HEK293 (cell line): ENCODE measurements at regions not wholly inside any gene's neighbourhood (a gene's known extent, or its start where the extent isn't known, plus 50 kb on each side); places are given as distances from the start of the nearest gene placed in this dataset.
A peak's percentile ranks its signal among the peaks of the same experiment; 100 is the strongest.

ENCODE experiments used
- CTCF ChIA-PET: fragments of 350-600 bp; formaldehyde crosslinking; extraction: SDS; loops from one replicate; lab custom pipeline; 2021; ENCODE audit warnings: antibody characterized with exemption; lab: Yijun Ruan, JAX
- POLR2A ChIA-PET: fragments of 300-600 bp; formaldehyde crosslinking; extraction: SDS; loops from one replicate; lab custom pipeline; 2020; ENCODE audit warnings: antibody characterized with exemption, inconsistent platforms; lab: Yijun Ruan, JAX
- H3K27ac ChIP-seq: fragments of 200-500 bp; sonication (Bioruptor generic); 2 replicates; pipeline ENCODE4 v1.5.1; 2014; ENCODE audit warnings: low read depth, low read length, control low read depth, inconsistent platforms; ENCODE audit errors: extremely low read depth
- H3K36me3 ChIP-seq, 2 experiments: fragments of 200-500 bp in 1 of 2; sonication (Bioruptor generic) in 1 of 2; 1 replicate in 1 of 2; 2 replicates in 1 of 2; pipeline ENCODE4 v1.5.1; 2014 to 2017; ENCODE audit warnings: inconsistent platforms in 2 of 2, low read length in 2 of 2; ENCODE audit not compliant: control insufficient read depth in 2 of 2, insufficient read depth in 1 of 2
- H3K4me1 ChIP-seq: fragments of 200-500 bp; sonication (Bioruptor generic); 2 replicates; pipeline ENCODE4 v1.5.1; 2014; ENCODE audit warnings: mild to moderate bottlenecking, low read length, inconsistent platforms; ENCODE audit not compliant: control insufficient read depth, insufficient read depth
- H3K4me3 ChIP-seq: 2 replicates; pipeline ENCODE4 v1.5.1; 2011; ENCODE audit warnings: low read depth, mild to moderate bottlenecking, control low read depth, low read length, moderate library complexity
- H3K9me3 ChIP-seq: fragments of 200-500 bp; sonication (Bioruptor generic); 2 replicates; pipeline ENCODE4 v1.5.1; 2014; ENCODE audit warnings: low read depth, low read length, inconsistent platforms; ENCODE audit not compliant: control insufficient read depth, insufficient read depth
- GLIS2 ChIP-seq: fragments of 450-650 bp; formaldehyde crosslinking; IDR thresholded peaks from 2 replicates; pipeline ENCODE4 v1.5.1; 2016; ENCODE audit warnings: missing biosample characterization, missing genetic modification characterization
- HOXD13 ChIP-seq: sonication (generic); formaldehyde crosslinking; IDR thresholded peaks from 2 replicates; pipeline ENCODE4 v1.8.0; 2022; ENCODE audit warnings: missing genetic modification reagents, borderline replicate concordance
- KLF1 ChIP-seq: fragments of 450-650 bp; formaldehyde crosslinking; IDR thresholded peaks from 2 replicates; pipeline ENCODE4 v1.5.1; 2016; ENCODE audit warnings: missing biosample characterization, missing genetic modification characterization
- PRDM1 ChIP-seq: fragments of 450-650 bp; formaldehyde crosslinking; IDR thresholded peaks from 2 replicates; pipeline ENCODE4; 2016; ENCODE audit warnings: missing biosample characterization, missing genetic modification characterization
- SP7 ChIP-seq: fragments of 450-650 bp; formaldehyde crosslinking; IDR thresholded peaks from 2 replicates; pipeline ENCODE4 v1.5.1; 2016; ENCODE audit warnings: missing biosample characterization, missing genetic modification characterization
- ZFP37 ChIP-seq: fragments of 450-650 bp; formaldehyde crosslinking; IDR thresholded peaks from 2 replicates; pipeline ENCODE4 v1.5.1; 2016; ENCODE audit warnings: missing biosample characterization, missing genetic modification characterization
- ZNF133 ChIP-seq: fragments of 450-650 bp; formaldehyde crosslinking; IDR thresholded peaks from 2 replicates; pipeline ENCODE4 v1.5.1; 2016; ENCODE audit warnings: missing biosample characterization, missing genetic modification characterization
- ZNF146 ChIP-seq: fragments of 450-650 bp; formaldehyde crosslinking; IDR thresholded peaks from 2 replicates; pipeline ENCODE4 v1.5.1; 2016; ENCODE audit warnings: missing biosample characterization, missing genetic modification characterization
- ZNF341 ChIP-seq: fragments of 450-650 bp; formaldehyde crosslinking; IDR thresholded peaks from 2 replicates; pipeline ENCODE4; 2016; ENCODE audit warnings: low read depth, missing biosample characterization, missing genetic modification characterization
- ZNF354C ChIP-seq: fragments of 450-650 bp; formaldehyde crosslinking; IDR thresholded peaks from 2 replicates; pipeline ENCODE4 v1.5.1; 2016; ENCODE audit warnings: missing biosample characterization, missing genetic modification characterization, low read depth, borderline replicate concordance
- ZNF433 ChIP-seq: fragments of 450-650 bp; formaldehyde crosslinking; IDR thresholded peaks from 2 replicates; pipeline ENCODE4 v1.5.1; 2016; ENCODE audit warnings: missing biosample characterization, missing genetic modification characterization, low read depth
- ZNF555 ChIP-seq: fragments of 450-650 bp; formaldehyde crosslinking; conservative IDR thresholded peaks from 2 replicates; pipeline ENCODE4 v1.5.1; 2017; ENCODE audit warnings: missing biosample characterization, mild to moderate bottlenecking, missing genetic modification characterization, inconsistent platforms
- ZNF600 ChIP-seq: fragments of 450-650 bp; formaldehyde crosslinking; IDR thresholded peaks from 2 replicates; pipeline ENCODE4 v1.5.1; 2016; ENCODE audit warnings: missing biosample characterization, missing genetic modification characterization
- ZNF623 ChIP-seq: fragments of 450-650 bp; formaldehyde crosslinking; IDR thresholded peaks from 2 replicates; pipeline ENCODE4 v1.5.1; 2016; ENCODE audit warnings: missing biosample characterization, missing genetic modification characterization
- ZNF76 ChIP-seq: fragments of 450-650 bp; formaldehyde crosslinking; IDR thresholded peaks from 2 replicates; pipeline ENCODE4; 2016; ENCODE audit warnings: low read depth, missing biosample characterization, missing genetic modification characterization, borderline replicate concordance
- TF ChIP-seq, protein P1 (sequence below): fragments of 450-650 bp; formaldehyde crosslinking; IDR thresholded peaks from 2 replicates; pipeline ENCODE4 v1.5.1; 2017; ENCODE audit warnings: missing biosample characterization, missing genetic modification characterization
- TF ChIP-seq, protein P2 (sequence below): fragments of 450-650 bp; formaldehyde crosslinking; IDR thresholded peaks from 2 replicates; pipeline ENCODE4 v1.5.1; 2016; ENCODE audit warnings: missing biosample characterization, missing genetic modification characterization
- TF ChIP-seq, protein P3 (sequence below): IDR thresholded peaks from 2 replicates; pipeline ENCODE4 v1.6.1; 2011; ENCODE audit warnings: mild to moderate bottlenecking, low read depth, low read length, borderline replicate concordance
- TF ChIP-seq, protein P4 (sequence below): fragments of 450-650 bp; formaldehyde crosslinking; optimal IDR thresholded peaks from 2 replicates; pipeline ENCODE3; 2016; ENCODE audit warnings: missing biosample characterization, mild to moderate bottlenecking, missing genetic modification characterization
- TF ChIP-seq, protein P5 (sequence below): fragments of 450-650 bp; formaldehyde crosslinking; IDR thresholded peaks from 2 replicates; pipeline ENCODE4 v1.5.1; 2016; ENCODE audit warnings: missing biosample characterization, missing genetic modification characterization
- TF ChIP-seq, protein P6 (sequence below): fragments of 450-650 bp; formaldehyde crosslinking; IDR thresholded peaks from 2 replicates; pipeline ENCODE4 v1.5.1; 2016; ENCODE audit warnings: missing biosample characterization, missing genetic modification characterization

DNA sequence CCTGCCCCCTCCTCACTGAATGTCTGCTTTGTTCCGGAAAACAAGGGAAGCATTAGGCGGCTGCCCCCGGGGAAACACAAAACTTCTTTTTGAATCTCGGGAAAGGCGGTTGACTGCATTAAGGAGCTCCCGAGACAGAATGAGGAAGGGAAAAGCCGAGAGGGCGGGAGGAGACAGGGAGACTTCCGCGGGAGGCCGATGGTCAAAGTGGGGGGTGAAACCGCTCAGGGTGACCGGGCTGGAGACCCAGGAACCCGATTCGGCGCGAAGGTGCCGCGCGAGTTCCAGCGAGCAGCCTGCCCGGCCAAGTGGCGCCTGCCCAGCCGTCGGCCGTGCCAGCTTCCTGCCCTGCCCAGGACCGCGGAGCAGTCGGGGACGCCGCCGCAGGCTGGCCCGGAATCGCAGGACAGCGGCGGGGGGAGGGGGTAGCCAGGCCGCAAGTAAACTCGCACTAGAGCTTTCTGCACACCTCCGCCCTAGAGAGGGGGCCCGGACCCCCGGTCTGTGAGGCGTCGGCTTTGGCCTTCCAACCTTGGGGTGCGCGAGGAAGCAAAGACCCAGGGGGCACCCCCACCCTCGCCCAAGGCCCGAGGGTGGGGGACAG lies 55.1 kb upstream of the BCOR start:
- Histone ChIP-seq H3K27ac (peak overlapping the region; percentile 95), H3K36me3 (no peaks in the 10 kb centered on the region), H3K9me3 (no peaks in the 10 kb centered on the region), H3K4me1 (peaks cover 15% of the 10 kb centered on the region), H3K4me3 (no peak overlapping the region)
- ChIA-PET POLR2A (interaction anchor here (1.2 to 1.9 kb wide), 2 partner anchors 42 to 55 kb away, joined by 3 to 14 read pairs; partner anchors contain the start of gene BCOR), CTCF (interaction anchor here (0.5 to 1.2 kb wide), 4 partner anchors 16 to 378 kb away, joined by 3 to 4 read pairs (median 3); partner anchors contain the start of gene BCOR)
- TF ChIP-seq PRDM1 (tag by site-specific recombination) (no peak), ZNF600 (no peak), SP7 (no peak), ZNF354C (tag by site-specific recombination) (no peak), HOXD13 (CRISPR knock-in tag) (no peak), ZNF146 (tag by site-specific recombination) (no peak), ZNF623 (tag by site-specific recombination) (no peak), ZNF76 (no peak)
- TF ChIP-seq, protein P1, sequence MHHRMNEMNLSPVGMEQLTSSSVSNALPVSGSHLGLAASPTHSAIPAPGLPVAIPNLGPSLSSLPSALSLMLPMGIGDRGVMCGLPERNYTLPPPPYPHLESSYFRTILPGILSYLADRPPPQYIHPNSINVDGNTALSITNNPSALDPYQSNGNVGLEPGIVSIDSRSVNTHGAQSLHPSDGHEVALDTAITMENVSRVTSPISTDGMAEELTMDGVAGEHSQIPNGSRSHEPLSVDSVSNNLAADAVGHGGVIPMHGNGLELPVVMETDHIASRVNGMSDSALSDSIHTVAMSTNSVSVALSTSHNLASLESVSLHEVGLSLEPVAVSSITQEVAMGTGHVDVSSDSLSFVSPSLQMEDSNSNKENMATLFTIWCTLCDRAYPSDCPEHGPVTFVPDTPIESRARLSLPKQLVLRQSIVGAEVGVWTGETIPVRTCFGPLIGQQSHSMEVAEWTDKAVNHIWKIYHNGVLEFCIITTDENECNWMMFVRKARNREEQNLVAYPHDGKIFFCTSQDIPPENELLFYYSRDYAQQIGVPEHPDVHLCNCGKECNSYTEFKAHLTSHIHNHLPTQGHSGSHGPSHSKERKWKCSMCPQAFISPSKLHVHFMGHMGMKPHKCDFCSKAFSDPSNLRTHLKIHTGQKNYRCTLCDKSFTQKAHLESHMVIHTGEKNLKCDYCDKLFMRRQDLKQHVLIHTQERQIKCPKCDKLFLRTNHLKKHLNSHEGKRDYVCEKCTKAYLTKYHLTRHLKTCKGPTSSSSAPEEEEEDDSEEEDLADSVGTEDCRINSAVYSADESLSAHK (tag by site-specific recombination), result peak; percentile 75; the same call in 1 of the 2 replicates
- TF ChIP-seq, protein P2, sequence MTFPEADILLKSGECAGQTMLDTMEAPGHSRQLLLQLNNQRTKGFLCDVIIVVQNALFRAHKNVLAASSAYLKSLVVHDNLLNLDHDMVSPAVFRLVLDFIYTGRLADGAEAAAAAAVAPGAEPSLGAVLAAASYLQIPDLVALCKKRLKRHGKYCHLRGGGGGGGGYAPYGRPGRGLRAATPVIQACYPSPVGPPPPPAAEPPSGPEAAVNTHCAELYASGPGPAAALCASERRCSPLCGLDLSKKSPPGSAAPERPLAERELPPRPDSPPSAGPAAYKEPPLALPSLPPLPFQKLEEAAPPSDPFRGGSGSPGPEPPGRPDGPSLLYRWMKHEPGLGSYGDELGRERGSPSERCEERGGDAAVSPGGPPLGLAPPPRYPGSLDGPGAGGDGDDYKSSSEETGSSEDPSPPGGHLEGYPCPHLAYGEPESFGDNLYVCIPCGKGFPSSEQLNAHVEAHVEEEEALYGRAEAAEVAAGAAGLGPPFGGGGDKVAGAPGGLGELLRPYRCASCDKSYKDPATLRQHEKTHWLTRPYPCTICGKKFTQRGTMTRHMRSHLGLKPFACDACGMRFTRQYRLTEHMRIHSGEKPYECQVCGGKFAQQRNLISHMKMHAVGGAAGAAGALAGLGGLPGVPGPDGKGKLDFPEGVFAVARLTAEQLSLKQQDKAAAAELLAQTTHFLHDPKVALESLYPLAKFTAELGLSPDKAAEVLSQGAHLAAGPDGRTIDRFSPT, result 0 out of 2 replicates have a peak, but pooled peaks have one; percentile 20

DNA sequence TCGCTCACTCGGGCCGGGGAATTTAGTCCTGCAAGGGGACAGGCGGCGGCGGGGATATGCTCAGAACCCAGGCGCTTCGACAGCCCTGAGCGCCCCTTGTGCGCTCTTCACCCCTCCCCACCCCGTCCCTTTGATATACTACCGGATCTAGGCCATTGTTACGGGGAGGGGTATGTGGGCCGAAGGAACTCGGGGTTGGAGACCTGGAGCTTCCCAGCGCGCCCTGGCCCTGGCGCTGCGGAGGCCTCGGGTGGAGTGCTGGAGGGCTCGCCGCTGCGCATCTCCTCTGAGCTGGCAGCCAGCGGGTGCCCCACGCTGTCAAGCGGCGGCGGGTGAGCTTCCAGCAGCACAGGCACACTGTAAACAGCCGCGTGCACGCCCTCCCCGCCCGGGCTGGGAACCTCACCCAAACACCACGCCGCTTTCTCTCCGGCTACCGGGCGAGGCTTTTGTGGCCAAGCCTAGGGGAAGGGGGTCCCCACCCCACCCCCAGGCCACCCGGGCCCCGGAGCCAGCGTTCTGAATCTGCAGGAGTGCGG lies 54.5 kb upstream of the BCOR start:
- no peak overlapping the region for H3K4me3 ChIP-seq
- H3K36me3 ChIP-seq, result no peaks in the 10 kb centered on the region
- peak overlapping the region; percentile 95; the same call in 1 of the 2 replicates for H3K27ac ChIP-seq
- ChIA-PET CTCF (interaction anchor here (0.5 to 0.7 kb wide), 2 partner anchors 292 to 379 kb away, joined by 3 to 4 read pairs; no protein-coding TSS in a partner anchor), POLR2A (interaction anchor here (1.9 kb wide), 1 partner anchor 55 kb away, joined by 14 read pairs; the partner anchor contains the start of gene BCOR)
- peaks cover 12% of the 10 kb centered on the region for H3K4me1 ChIP-seq
- H3K9me3 ChIP-seq, result no peaks in the 10 kb centered on the region
- TF ChIP-seq, protein P3, sequence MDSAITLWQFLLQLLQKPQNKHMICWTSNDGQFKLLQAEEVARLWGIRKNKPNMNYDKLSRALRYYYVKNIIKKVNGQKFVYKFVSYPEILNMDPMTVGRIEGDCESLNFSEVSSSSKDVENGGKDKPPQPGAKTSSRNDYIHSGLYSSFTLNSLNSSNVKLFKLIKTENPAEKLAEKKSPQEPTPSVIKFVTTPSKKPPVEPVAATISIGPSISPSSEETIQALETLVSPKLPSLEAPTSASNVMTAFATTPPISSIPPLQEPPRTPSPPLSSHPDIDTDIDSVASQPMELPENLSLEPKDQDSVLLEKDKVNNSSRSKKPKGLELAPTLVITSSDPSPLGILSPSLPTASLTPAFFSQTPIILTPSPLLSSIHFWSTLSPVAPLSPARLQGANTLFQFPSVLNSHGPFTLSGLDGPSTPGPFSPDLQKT, result no peak
- TF ChIP-seq KLF1 (tag by site-specific recombination), result peak; percentile 81
- TF ChIP-seq GLIS2, result peak; percentile 0; the same call in 1 of the 2 replicates
- no peak for TF ChIP-seq ZNF555 (tag by site-specific recombination)
- TF ChIP-seq ZNF341 (tag by site-specific recombination), result peak; percentile 42; the same call in 1 of the 2 replicates
- TF ChIP-seq ZNF133, result no peak
- TF ChIP-seq ZFP37 (tag by site-specific recombination), result no peak
- TF ChIP-seq, protein P4, sequence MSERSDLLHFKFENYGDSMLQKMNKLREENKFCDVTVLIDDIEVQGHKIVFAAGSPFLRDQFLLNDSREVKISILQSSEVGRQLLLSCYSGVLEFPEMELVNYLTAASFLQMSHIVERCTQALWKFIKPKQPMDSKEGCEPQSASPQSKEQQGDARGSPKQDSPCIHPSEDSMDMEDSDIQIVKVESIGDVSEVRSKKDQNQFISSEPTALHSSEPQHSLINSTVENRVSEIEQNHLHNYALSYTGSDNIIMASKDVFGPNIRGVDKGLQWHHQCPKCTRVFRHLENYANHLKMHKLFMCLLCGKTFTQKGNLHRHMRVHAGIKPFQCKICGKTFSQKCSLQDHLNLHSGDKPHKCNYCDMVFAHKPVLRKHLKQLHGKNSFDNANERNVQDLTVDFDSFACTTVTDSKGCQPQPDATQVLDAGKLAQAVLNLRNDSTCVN (tag by site-specific recombination), result peak; percentile 53
- TF ChIP-seq, protein P5, sequence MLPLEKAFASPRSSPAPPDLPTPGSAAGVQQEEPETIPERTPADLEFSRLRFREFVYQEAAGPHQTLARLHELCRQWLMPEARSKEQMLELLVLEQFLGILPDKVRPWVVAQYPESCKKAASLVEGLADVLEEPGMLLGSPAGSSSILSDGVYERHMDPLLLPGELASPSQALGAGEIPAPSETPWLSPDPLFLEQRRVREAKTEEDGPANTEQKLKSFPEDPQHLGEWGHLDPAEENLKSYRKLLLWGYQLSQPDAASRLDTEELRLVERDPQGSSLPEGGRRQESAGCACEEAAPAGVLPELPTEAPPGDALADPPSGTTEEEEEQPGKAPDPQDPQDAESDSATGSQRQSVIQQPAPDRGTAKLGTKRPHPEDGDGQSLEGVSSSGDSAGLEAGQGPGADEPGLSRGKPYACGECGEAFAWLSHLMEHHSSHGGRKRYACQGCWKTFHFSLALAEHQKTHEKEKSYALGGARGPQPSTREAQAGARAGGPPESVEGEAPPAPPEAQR (tag by site-specific recombination), result no peak
- TF ChIP-seq, protein P6, sequence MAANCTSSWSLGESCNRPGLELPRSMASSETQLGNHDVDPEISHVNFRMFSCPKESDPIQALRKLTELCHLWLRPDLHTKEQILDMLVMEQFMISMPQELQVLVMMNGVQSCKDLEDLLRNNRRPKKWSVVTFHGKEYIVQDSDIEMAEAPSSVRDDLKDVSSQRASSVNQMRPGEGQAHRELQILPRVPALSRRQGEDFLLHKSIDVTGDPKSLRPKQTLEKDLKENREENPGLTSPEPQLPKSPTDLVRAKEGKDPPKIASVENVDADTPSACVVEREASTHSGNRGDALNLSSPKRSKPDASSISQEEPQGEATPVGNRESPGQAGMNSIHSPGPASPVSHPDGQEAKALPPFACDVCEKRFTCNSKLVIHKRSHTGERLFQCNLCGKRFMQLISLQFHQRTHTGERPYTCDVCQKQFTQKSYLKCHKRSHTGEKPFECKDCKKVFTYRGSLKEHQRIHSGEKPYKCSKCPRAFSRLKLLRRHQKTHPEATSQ (tag by site-specific recombination), result no peak
- no peak for TF ChIP-seq ZNF433 (tag by site-specific recombination)
